GM12878 (cell line): ENCODE measurements at regions not wholly inside any gene's neighbourhood (a gene's known extent, or its start where the extent isn't known, plus 50 kb on each side); places are given as distances from the start of the nearest gene placed in this dataset.
A peak's percentile ranks its signal among the peaks of the same experiment; 100 is the strongest.

ENCODE experiments used
- ATAC-seq: fragments of 200-7000 bp; cut with Tn5 transposase; 3 replicates; pipeline ENCODE4 v1.9.1; 2020; ENCODE audit warnings: mild to moderate bottlenecking, moderate library complexity
- BruUV-seq: library from RNA; stranded (reverse); fragments of 400-500 nt; replicated peaks from 2 replicates; lab custom pipeline; 2021; lab: Mats Ljungman, UMichigan
- CTCF ChIA-PET: fragments of 300-600 bp; sonication (Branson Sonifier 250); formaldehyde crosslinking; extraction: SDS; loops from one replicate; lab custom pipeline; 2021; ENCODE audit warnings: inconsistent platforms; lab: Yijun Ruan, JAX
- POLR2A ChIA-PET: fragments of 350-600 bp; formaldehyde crosslinking; extraction: SDS; loops from one replicate; lab custom pipeline; 2021; ENCODE audit warnings: inconsistent platforms; lab: Charles Lee
- RAD21 ChIA-PET: fragments of 300-600 bp; sonication (Branson Sonifier 250); formaldehyde crosslinking; loops from one replicate; lab custom pipeline; 2023; ENCODE audit warnings: antibody characterized with exemption; ENCODE audit not compliant: unreplicated experiment; lab: Charles Lee
- SMC1A ChIA-PET: fragments of 300-600 bp; sonication (Branson Sonifier 250); formaldehyde crosslinking; loops from one replicate; lab custom pipeline; 2023; ENCODE audit not compliant: unreplicated experiment, uncharacterized antibody; lab: Charles Lee
- DNase-seq: peaks from one replicate; pipeline ENCODE4 v3.0.0-alpha.2; 2011; ENCODE audit warnings: low read depth, low spot score
- FAIRE-seq: peaks from 3 replicates; lab custom pipeline; 2011; peaks lifted over from hg19 to GRCh38; lab: Jason Lieb, UNC
- H2AFZ ChIP-seq: 2 replicates; pipeline ENCODE4 v1.6.0; 2011; ENCODE audit warnings: low read depth, low read length, control low read depth; ENCODE audit not compliant: control insufficient read depth
- H3K27ac ChIP-seq: 2 replicates; pipeline ENCODE4 v1.5.1; 2011; ENCODE audit warnings: control low read depth; ENCODE audit not compliant: control insufficient read depth, insufficient read depth
- H3K27me3 ChIP-seq, 2 experiments: replicated peaks in 1 of 2; 2 replicates each; pipeline versions ENCODE4 v1.6.0 to v1.6.1; 2011; ENCODE audit warnings: low read length in 1 of 2; ENCODE audit not compliant: control insufficient read depth in 2 of 2, insufficient read depth in 2 of 2
- H3K36me3 ChIP-seq, 2 experiments: 2 replicates each; pipeline ENCODE4 v1.5.1; 2011; ENCODE audit warnings: low read length in 1 of 2; ENCODE audit not compliant: control insufficient read depth in 2 of 2, insufficient read depth in 2 of 2
- H3K4me1 ChIP-seq: 2 replicates; pipeline ENCODE4 v1.6.1; 2011; ENCODE audit warnings: mild to moderate bottlenecking, low read length, moderate library complexity, mixed read lengths; ENCODE audit not compliant: control insufficient read depth, insufficient read depth
- H3K4me2 ChIP-seq: 2 replicates; pipeline ENCODE4 v1.6.0; 2011; ENCODE audit warnings: control low read depth; ENCODE audit not compliant: control insufficient read depth, insufficient read depth
- H3K4me3 ChIP-seq: fragments of 200-600 bp; sonication (generic); 2 replicates; pipeline ENCODE4 v1.5.1; 2016
- H3K79me2 ChIP-seq: 2 replicates; pipeline ENCODE4 v1.6.0; 2011; ENCODE audit warnings: low read length; ENCODE audit not compliant: control insufficient read depth, insufficient read depth
- H3K9ac ChIP-seq: 2 replicates; pipeline ENCODE4 v1.8.0; 2011; ENCODE audit warnings: low read length, control low read depth, mixed read lengths; ENCODE audit not compliant: control insufficient read depth, insufficient read depth
- H3K9me3 ChIP-seq: replicated peaks from 3 replicates; pipeline ENCODE4 v1.5.1; 2011; ENCODE audit warnings: mild to moderate bottlenecking, low read length; ENCODE audit not compliant: control insufficient read depth, insufficient read depth
- H4K20me1 ChIP-seq: 2 replicates; pipeline ENCODE4 v1.6.0; 2011; ENCODE audit not compliant: control insufficient read depth, insufficient read depth
- KDM1A ChIP-seq: fragments of 200-600 bp; sonication (generic); IDR thresholded peaks from 2 replicates; pipeline ENCODE4 v1.6.1; 2016; ENCODE audit warnings: borderline replicate concordance
- MTA3 ChIP-seq: IDR thresholded peaks from 2 replicates; pipeline ENCODE4 v1.6.1; 2012; ENCODE audit warnings: low read length, inconsistent platforms, borderline replicate concordance
- POLR2AphosphoS2 ChIP-seq: IDR thresholded peaks from 2 replicates; pipeline ENCODE4 v1.6.1; 2011; ENCODE audit warnings: low read depth, mild to moderate bottlenecking, low read length, improper control_type of control experiment, moderate library complexity
- SIX5 ChIP-seq: IDR thresholded peaks from 2 replicates; pipeline ENCODE4 v1.6.1; 2011; ENCODE audit warnings: mild to moderate bottlenecking, low read depth, low read length, moderate library complexity; ENCODE audit not compliant: severe bottlenecking
- SP1 ChIP-seq: IDR thresholded peaks from one replicate; pipeline ENCODE4 v1.6.1; 2011; ENCODE audit warnings: low read depth, low read length
- WGBS: methylation state at CpG from one replicate; pipeline ENCODE4 v1.1.6; 2016; ENCODE audit warnings: low lambda C conversion rate; ENCODE audit not compliant: insufficient replicate concordance, insufficient coverage; ENCODE audit errors: missing lambda C conversion rate; 5-methylcytosine and 5-hydroxymethylcytosine counted together
- in situ Hi-C: fragments of 300-500 bp; cut with MboI; formaldehyde crosslinking; loops from 9 replicates; pipeline ENCODE4 v1.14.3; 2018; ENCODE audit warnings: mixed read lengths
- intact Hi-C: fragments of 100-400 bp; cut with micrococcal nuclease; formaldehyde crosslinking; loops from one replicate; pipeline ENCODE4 v1.14.2; 2022; ENCODE audit not compliant: unreplicated experiment
- TF ChIP-seq, protein P1 (sequence below): fragments of 450-650 bp; IDR thresholded peaks from 2 replicates; pipeline ENCODE4 v1.6.1; 2018; ENCODE audit warnings: mild to moderate bottlenecking, low read depth, moderate library complexity; ENCODE audit not compliant: partially characterized antibody
- TF ChIP-seq, protein P2 (sequence below): fragments of 450-650 bp; formaldehyde crosslinking; IDR thresholded peaks from 2 replicates; pipeline ENCODE4 v1.5.0; 2022; ENCODE audit warnings: mild to moderate bottlenecking, missing genetic modification characterization
- TF ChIP-seq, protein P3 (sequence below), 3 experiments: IDR thresholded peaks in 2 of 3; conservative IDR thresholded peaks in 1 of 3; 2 replicates each; pipeline ENCODE4 v1.5.1; 2011; ENCODE audit warnings: low read depth in 3 of 3, low read length in 3 of 3, mild to moderate bottlenecking in 3 of 3, control low read depth in 2 of 3, moderate library complexity in 2 of 3, inconsistent platforms in 1 of 3, mixed read lengths in 1 of 3; ENCODE audit not compliant: control insufficient read depth in 2 of 3, insufficient read depth in 1 of 3; ENCODE audit errors: extremely low read depth in 1 of 3

- TF ChIP-seq, protein P1, sequence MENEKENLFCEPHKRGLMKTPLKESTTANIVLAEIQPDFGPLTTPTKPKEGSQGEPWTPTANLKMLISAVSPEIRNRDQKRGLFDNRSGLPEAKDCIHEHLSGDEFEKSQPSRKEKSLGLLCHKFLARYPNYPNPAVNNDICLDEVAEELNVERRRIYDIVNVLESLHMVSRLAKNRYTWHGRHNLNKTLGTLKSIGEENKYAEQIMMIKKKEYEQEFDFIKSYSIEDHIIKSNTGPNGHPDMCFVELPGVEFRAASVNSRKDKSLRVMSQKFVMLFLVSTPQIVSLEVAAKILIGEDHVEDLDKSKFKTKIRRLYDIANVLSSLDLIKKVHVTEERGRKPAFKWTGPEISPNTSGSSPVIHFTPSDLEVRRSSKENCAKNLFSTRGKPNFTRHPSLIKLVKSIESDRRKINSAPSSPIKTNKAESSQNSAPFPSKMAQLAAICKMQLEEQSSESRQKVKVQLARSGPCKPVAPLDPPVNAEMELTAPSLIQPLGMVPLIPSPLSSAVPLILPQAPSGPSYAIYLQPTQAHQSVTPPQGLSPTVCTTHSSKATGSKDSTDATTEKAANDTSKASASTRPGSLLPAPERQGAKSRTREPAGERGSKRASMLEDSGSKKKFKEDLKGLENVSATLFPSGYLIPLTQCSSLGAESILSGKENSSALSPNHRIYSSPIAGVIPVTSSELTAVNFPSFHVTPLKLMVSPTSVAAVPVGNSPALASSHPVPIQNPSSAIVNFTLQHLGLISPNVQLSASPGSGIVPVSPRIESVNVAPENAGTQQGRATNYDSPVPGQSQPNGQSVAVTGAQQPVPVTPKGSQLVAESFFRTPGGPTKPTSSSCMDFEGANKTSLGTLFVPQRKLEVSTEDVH: no peak
- no peak for TF ChIP-seq MTA3
Measured at GRCh38 chr2:167761465-167762136, 485.8 kb downstream of the STK39 start (continued).

DNA sequence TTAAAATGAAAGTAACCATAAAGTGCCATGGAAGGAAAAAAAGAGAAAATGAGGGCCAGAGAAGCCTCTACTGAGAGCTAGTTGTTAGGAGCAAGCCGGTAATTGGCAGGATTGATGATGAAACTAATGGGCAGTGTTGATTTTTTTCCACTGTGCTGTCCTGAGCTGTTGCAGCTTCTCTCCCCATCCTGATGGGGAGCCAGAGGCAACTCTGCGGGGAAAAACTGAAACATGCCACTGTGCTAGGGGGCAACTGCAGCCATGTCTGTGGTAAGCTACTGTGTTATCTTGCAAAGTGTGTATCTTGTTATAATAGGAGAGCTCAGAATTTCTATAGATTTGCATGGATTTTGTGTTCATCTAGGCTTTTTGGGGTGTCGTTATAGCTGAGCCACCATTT, 487.9 kb downstream of the STK39 start:
- TF ChIP-seq, protein P2, sequence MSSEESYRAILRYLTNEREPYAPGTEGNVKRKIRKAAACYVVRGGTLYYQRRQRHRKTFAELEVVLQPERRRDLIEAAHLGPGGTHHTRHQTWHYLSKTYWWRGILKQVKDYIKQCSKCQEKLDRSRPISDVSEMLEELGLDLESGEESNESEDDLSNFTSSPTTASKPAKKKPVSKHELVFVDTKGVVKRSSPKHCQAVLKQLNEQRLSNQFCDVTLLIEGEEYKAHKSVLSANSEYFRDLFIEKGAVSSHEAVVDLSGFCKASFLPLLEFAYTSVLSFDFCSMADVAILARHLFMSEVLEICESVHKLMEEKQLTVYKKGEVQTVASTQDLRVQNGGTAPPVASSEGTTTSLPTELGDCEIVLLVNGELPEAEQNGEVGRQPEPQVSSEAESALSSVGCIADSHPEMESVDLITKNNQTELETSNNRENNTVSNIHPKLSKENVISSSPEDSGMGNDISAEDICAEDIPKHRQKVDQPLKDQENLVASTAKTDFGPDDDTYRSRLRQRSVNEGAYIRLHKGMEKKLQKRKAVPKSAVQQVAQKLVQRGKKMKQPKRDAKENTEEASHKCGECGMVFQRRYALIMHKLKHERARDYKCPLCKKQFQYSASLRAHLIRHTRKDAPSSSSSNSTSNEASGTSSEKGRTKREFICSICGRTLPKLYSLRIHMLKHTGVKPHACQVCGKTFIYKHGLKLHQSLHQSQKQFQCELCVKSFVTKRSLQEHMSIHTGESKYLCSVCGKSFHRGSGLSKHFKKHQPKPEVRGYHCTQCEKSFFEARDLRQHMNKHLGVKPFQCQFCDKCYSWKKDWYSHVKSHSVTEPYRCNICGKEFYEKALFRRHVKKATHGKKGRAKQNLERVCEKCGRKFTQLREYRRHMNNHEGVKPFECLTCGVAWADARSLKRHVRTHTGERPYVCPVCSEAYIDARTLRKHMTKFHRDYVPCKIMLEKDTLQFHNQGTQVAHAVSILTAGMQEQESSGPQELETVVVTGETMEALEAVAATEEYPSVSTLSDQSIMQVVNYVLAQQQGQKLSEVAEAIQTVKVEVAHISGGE (CRISPR knock-in tag): no peak
- no peak for TF ChIP-seq POLR2AphosphoS2
- TF ChIP-seq KDM1A: no peak
- no peak for TF ChIP-seq SP1
- no peak for TF ChIP-seq SIX5
- TF ChIP-seq, protein P3, sequence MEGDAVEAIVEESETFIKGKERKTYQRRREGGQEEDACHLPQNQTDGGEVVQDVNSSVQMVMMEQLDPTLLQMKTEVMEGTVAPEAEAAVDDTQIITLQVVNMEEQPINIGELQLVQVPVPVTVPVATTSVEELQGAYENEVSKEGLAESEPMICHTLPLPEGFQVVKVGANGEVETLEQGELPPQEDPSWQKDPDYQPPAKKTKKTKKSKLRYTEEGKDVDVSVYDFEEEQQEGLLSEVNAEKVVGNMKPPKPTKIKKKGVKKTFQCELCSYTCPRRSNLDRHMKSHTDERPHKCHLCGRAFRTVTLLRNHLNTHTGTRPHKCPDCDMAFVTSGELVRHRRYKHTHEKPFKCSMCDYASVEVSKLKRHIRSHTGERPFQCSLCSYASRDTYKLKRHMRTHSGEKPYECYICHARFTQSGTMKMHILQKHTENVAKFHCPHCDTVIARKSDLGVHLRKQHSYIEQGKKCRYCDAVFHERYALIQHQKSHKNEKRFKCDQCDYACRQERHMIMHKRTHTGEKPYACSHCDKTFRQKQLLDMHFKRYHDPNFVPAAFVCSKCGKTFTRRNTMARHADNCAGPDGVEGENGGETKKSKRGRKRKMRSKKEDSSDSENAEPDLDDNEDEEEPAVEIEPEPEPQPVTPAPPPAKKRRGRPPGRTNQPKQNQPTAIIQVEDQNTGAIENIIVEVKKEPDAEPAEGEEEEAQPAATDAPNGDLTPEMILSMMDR (IDR thresholded peaks at IDR 0.05 in 2 of 3, conservative IDR thresholded peaks at IDR 0.05 in 1 of 3; ENCODE audit: control insufficient read depth in 2 of 3, extremely low read depth in 1 of 3, insufficient read depth in 1 of 3, low read depth in 3 of 3, low read length in 3 of 3): 0 out of 6 replicates have a peak, but pooled peaks of 1 of the 3 experiments have one; percentile 7
- Histone ChIP-seq H3K9me3 (no peaks in the 10 kb centered on the region), H3K27ac (no peak overlapping the region), H3K36me3 (no peaks in the 10 kb centered on the region), H3K27me3 (no peaks in the 10 kb centered on the region), H3K4me1 (no peaks in the 10 kb centered on the region), H3K79me2 (no peaks in the 10 kb centered on the region), H3K9ac (no peak overlapping the region), H3K4me2 (no peak overlapping the region), H3K4me3 (no peak overlapping the region), H2AFZ (no peak overlapping the region), H4K20me1 (no peaks in the 10 kb centered on the region)
- FAIRE-seq: no peak
- ChIA-PET POLR2A (no interaction called here), CTCF (no interaction called here), SMC1A (no interaction called here), RAD21 (no interaction called here)
- ATAC-seq: 0 out of 3 replicates have a peak, but pooled peaks have one; percentile 36
- DNase-seq: no peak
- 50% methylated on average over 3 of the region's 3 CpGs for WGBS
- in situ Hi-C loops: no loop called here
- no TSS peak for BruUV-seq
- intact Hi-C loops: loop anchor here (10.0 kb wide), 1 partner anchor 355 kb away; no protein-coding TSS in a partner anchor
